Inferior parietal cortex (tissue), 1 donor: ENCODE measurements at regions not wholly inside any gene's neighbourhood (a gene's known extent, or its start where the extent isn't known, plus 50 kb on each side); places are given as distances from the start of the nearest gene placed in this dataset.
"Not testable (repeated sequence)": the region's sequence is repeated elsewhere in the genome, so short reads cannot be mapped to it uniquely, and the experiment has no call there.

Experiments used
- DNase-seq: peaks from one replicate; pipeline ENCODE4 v3.0.0-alpha.2; 2016; ENCODE audit errors: extremely low spot score

DNA sequence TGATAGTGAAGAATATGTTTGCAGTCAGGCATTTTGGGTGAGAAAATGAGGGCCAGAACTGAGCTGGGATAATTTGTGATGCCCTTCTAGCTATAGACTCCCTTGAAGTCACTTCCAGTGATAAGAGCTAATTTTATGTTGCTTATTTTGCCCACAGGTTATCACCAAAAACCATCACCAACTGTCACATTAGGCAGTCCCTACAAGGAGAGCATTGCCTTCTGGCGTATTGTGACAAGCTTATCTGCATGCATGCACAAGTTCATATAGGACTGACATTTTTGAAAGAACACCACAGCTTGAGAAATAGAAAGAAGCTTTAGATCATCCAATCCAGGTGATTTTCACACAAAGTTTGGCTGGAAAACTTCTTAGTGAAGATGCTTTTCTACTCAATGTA, 735.3 kb upstream of the RAG2 start:
- no peak for DNase-seq

- DNase-seq = no peak
Measured at GRCh38 chr11:37323843-37324242, 725.8 kb upstream of the RAG2 start.

- no peak for DNase-seq
Measured at GRCh38 chr11:37322333-37323194, 724.5 kb upstream of the RAG2 start.

- DNase-seq = no peak
Measured at GRCh38 chr11:37320921-37321320, 722.9 kb upstream of the RAG2 start.

DNA sequence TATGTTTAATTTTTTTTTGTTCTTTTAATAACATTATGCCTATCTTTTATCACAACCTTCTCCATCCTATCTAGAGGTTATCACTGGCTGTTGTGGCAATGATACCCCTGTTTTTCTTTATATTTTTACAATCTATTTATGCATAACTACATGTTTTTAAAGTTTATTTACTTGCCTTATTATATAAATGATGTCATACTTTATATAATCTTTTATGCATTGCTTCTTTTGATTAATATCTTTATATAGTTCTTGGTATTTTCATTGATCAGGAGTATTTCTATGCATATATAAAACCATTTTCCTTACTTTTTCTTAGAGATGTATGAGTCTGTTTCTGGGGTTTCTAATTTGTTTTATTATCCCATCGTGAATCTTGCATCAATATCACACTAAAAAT, 719.8 kb upstream of the RAG2 start:
- DNase-seq = no peak

DNA sequence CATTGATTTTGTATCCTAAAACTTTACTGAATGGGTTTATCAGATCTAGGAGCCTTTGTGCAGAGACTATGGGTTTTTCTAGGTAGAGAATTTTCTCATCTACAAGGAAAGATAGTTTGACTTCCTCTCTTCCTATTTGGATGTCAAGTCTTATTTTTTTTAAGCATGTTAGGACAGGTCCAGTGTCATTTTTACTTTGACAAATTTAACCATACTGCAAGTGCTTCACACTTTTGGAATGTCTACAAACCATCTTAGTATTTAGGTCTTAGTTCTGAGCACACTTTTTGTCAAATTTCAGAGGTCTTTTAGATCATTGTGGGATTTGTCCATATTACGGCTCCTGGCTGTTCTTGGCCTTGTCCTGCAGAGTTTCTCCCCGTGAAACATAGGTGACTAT, 715.2 kb upstream of the RAG2 start:
- no peak for DNase-seq

DNA sequence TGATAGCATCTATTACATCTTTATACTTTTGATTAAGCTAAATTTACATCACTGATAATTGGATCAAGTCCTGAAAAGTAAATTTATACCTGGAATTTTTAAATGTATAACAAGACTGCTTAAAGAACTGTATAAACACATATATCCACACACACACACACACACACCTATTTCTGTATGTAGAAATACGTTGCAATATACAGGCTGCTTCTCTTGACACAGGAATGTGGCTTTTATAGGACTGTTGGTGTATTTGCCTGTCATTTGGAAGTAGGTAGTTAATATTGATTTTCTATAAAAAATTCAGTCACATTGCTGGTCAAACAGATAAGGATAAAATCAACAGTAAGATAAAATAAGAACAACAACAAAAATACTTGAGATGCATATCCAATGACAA, 708.5 kb upstream of the RAG2 start:
- DNase-seq = no peak

DNA sequence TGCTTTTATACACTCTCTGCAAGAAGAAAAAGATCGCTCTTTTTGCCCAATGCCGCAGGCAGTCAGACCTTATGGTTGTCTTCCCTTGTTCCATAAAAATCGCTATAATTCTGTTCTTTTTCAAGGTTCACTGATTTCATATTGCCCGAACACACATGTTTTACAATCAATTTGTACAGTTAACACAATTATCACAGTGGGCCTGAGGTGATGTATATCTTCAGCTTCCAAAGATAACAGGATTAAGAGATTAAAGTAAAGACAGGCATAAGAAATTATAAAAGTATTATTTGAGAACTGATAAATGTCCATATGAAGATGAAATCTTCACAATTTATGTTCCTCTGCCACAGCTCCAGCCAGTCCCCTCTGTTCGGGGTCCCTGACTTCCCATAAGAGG, 703.4 kb upstream of the RAG2 start:
- not testable (repeated sequence) for DNase-seq

DNA sequence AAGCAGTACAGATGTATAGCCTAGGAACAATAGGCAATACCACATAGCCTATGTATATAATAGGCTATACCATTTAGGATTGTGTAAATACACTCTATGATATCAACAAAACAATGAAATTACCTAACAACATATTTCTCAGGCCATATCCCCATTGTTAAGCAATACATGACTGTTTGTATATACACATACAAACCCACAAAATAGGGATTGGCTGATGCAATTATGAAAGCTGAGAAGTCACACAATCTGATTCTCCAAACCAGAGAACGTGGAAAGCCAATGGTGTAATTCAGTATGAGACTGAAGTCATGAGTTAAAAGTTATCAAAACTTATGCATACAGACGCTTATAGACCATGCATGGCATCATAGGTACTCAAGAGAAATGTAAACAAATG, 700.1 kb upstream of the RAG2 start:
- DNase-seq = no peak

- DNase-seq = no peak
Measured at GRCh38 chr11:37286890-37287289, 688.9 kb upstream of the RAG2 start.

GRCh38 chr11:37282367-37282766, 684.3 kb upstream of the RAG2 start:
- no peak for DNase-seq

DNA sequence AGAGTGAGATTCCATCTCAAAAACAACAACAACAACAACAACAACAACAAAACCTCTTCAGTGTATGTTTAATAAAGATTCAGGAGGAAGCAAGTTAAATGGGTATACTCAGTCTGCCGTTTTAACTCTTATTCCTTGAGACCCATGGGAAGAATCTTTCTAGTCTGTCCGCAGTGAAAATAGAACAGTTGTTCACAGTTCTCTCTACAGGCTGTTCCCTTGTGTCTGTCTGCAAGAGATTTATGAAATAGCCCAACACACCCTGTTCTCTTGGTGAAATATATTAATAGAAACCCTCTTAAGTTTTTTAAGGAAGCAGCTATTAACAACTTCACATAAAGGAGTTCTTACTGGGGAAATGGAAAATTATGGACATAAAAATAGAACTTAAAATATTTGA, 682.2 kb upstream of the RAG2 start:
- peak; percentile 5 for DNase-seq

GRCh38 chr11:37277896-37278465, 679.9 kb upstream of the RAG2 start:
- no peak for DNase-seq

DNA sequence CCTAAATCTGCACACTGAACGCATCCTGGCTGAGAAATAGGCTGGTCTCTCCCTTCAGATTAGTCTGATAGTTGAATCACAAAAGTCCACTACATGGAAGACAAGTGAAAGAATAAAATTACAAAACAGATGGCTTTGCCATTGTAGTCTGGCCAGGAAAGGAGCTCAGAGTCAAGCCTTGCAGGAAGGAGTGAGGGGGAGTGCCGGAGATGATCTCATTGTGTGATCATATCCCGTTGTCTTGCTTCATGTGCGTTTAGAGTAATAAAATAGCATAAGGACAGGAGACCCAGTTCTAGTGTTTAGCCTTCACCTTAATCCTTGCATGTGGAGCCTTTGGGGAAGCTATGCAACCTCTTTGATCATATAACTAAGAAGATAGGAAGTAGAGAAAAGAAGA, 666.7 kb upstream of the RAG2 start:
- DNase-seq = no peak

GRCh38 chr11:37264060-37264459, 666.0 kb upstream of the RAG2 start:
- no peak for DNase-seq

DNA sequence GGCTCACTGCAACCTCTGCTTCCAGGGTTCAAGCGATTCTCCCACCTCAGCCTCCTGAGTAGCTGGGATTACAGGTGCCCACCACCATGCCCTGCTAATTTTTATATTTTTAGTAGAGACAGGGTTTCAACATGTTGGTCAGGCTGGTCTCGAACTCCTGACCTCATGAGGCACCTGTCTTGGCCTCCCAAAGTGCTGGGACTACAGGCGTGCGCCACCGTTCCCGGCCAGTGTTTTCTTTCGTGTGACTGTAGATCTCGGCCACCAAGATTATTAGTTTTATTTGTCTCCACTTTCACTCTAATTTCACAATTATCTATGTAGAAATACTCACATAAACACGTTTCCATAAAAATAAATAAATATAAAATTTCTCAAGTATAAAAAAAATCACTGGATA, 665.4 kb upstream of the RAG2 start:
- DNase-seq = not testable (repeated sequence)

DNA sequence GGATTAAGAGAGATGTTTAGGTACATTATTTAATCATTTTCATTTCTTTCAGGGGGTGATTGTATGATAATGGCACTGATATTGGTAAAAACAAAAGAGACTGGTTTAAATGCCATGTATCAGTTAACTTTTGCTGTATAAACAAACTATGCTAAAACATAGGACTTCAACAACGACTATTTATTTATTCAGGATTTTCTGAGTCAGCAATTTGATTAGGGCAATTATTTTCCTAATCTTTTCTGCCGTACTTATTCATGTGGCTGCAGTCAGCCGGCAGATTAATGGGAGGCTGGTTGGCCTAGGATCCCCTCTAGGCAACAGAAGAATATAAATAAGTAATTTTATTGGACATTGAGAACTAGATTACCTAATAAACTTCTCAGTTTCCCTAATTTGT, 661.7 kb upstream of the RAG2 start:
- DNase-seq = no peak

- no peak for DNase-seq
Measured at GRCh38 chr11:37248145-37248544, 650.1 kb upstream of the RAG2 start.

- not testable (repeated sequence) for DNase-seq
Measured at GRCh38 chr11:37246092-37246491, 648.1 kb upstream of the RAG2 start.

GRCh38 chr11:37230865-37231264, 632.8 kb upstream of the RAG2 start:
- no peak for DNase-seq

- DNase-seq = no peak
Measured at GRCh38 chr11:37223962-37224361, 625.9 kb upstream of the RAG2 start.

- no peak for DNase-seq
Measured at GRCh38 chr11:37203006-37203405, 605.0 kb upstream of the RAG2 start.

- DNase-seq = no peak
Measured at GRCh38 chr11:37199082-37199481, 601.0 kb upstream of the RAG2 start.

- no peak for DNase-seq
Measured at GRCh38 chr11:37184326-37184725, 586.3 kb upstream of the RAG2 start.
